ENCODE measurements at regions not wholly inside any gene's neighbourhood (a gene's known extent, or its start where the extent isn't known, plus 50 kb on each side); places are given as distances from the start of the nearest gene placed in this dataset.
"Not testable (repeated sequence)": the region's sequence is repeated elsewhere in the genome, so short reads cannot be mapped to it uniquely, and the experiment has no call there.

DNA sequence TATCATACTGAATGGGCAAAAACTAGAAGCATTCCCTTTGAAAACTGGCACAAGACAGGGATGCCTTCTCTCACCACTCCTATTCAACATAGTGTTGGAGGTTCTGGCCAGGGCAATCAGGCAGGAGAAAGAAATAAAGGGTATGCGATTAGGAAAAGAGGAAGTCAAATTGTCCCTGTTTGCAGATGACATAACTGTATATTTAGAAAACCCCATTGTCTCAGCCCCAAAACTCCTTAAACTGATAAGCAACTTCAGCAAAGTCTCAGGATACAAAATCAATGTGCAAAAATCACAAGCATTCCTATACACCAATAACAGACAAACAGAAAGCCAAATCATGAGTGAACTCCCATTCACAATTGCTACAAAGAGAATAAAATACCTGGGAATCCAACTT, 52.5 kb upstream of the CCDC71L start:
- DNase-seq (ENCODE audit: low spot score); intact Hi-C loops (cut with DNase I): not testable (repeated sequence)

DNA sequence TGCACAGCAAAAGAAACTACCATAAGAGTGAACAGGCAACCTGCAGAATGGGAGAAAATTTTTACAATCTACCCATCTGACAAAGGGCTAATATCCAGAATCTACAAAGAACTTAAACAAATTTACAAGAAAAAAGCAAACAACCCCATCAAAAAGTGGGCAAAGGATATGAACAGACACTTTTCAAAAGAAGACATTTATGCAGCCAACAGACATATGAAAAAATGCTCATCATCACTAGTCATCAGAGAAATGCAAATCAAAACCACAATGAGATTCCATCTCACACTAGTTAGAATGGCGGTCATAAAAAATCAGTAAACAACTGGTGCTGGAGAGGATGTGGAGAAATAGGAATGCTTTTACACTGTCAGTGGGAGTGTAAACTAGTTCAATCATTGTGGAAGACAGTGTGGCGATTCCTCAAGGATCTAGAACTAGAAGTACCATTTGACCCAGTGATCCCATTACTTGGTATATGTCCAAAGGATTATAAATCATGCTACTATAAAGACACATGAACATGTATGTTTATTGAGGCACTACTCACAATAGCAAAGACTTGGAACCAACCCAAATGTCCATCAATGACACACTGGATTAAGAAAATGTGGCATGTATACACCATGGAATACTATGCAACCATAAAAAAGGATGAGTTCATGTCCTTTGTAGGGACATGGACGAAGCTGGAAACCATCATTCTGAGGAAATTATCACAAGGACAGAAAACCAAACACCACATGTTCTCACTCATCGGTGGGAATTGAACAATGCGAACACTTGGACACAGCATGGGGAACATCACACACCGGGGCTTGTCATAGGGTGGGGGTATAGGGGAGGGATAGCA, 53.9 kb upstream of the CCDC71L start:
- intact Hi-C loops (cut with DNase I) = not testable (repeated sequence)

DNA sequence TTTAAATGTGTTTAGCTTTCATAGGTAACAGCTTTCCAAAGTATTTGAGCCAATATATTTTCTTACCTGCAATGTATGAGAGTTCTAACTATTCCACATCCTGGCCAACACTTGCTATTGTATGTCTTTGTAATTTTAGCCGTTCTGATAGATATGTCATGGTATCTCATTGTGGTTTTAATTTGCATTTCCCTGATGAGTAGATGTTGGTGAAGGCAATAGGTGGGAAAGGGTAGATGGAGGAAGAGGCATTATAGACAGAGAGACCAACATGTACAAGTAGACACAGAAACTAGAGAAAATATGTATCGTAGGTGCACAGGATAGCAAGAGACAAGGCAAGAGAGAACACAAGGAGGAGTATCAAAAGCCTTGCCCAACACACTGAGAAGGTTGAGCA, 54.8 kb upstream of the CCDC71L start:
- intact Hi-C loops (cut with DNase I) = no loop called here

More for the DNA sequence above, 53.9 kb upstream of the CCDC71L start:
- not testable (repeated sequence) for DNase-seq (ENCODE audit: low spot score)

DNA sequence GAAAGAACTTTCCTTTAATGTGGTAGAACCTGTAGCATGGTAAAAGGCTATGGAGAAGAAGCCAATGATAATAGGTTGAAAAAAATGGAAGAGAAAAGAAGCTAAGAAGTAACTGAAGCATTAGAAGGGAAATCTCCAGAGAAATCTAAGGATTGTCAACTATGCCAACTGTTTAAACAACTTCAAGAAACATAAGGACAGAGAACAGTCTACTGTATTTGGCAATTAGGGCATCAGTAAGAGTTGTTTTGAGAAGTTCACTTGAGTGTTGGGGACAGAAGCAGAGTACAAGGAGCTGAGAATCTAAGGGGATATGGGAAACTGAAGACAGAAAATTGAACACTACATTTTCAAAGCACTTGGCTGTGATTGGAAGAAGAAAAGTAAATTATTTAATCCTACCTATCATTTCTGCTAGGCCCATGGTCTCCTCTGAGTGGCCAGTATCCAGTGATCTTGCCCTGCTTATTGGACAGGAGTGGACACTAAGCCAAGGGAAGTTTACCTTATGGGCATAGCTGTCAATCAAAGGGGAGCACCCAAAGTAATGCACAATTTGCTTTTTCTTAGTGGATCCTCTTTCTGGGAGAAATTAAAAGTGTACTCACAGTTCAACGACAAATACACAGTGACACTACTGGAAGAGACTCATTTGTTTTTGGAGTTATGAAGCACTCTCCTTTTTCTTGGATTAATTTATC, 56.4 kb upstream of the CCDC71L start:
- no peak for DNase-seq (ENCODE audit: low spot score)
- intact Hi-C loops (cut with DNase I) = no loop called here

More for the DNA sequence above, 54.8 kb upstream of the CCDC71L start:
- DNase-seq (ENCODE audit: low spot score) = no peak

DNA sequence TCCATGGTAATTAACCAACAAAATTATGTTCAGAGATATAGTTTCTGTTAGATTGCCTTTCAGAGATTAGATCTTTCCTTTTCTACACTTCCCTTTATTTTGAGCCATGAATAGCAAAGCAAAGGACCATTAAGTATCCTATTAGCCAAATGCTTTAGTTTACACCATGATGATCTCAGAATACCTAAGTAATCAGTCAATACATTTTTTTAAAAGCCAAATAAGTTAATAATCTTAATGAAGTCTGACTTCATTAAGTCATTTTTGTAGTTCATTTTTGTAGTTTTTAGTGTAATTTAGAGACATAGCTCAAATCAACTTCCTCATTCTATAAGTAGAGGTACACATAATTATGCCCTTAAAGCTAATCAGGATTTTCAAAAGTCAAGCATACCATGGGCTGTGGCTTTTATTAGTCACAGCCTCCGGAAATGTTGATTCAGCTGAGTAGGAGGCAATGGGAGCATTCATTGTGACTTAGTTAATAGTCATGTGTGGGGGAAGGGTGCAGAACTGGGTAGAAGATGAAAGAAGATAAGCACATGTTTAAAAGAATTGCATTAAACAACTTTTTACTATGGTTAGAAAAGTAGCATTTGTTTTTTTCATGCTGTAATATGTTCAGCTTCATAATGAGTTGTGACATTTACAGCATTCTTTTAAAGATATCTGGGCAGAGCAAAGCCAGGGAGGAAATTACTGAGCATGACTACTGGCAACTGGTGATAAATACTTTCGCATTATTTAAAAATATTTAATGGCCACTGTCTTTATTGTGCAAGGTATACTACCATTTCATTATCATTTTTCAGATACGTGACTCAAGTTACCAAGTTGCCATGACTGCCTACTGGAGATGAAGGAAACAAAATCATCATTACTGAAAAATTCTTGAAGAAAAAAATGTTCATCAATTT, 57.3 kb upstream of the CCDC71L start:
- DNase-seq (ENCODE audit: low spot score) = no peak
- intact Hi-C loops (cut with DNase I) = no loop called here

DNA sequence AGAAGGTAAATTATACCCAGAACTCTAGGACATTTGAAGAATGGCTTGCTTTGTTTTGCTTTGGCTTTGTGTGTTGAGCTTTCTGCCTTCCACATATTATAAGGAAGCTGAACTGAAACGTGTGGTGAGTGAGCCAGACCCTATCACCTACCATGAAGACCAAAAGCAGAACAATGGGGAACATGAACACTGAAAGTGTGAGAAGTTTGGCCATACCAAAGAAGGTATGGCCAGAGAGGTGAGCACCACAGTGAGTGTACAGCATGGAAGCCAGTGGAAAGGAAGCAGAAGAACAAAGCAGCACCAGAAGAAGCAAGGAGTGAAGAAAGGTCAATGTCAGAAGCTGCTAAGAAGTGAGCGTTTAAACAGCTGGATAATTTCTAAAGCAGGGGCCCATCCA, 59.7 kb upstream of the CCDC71L start:
- DNase-seq (ENCODE audit: low spot score) = no peak
- intact Hi-C loops (cut with DNase I) = no loop called here

DNA sequence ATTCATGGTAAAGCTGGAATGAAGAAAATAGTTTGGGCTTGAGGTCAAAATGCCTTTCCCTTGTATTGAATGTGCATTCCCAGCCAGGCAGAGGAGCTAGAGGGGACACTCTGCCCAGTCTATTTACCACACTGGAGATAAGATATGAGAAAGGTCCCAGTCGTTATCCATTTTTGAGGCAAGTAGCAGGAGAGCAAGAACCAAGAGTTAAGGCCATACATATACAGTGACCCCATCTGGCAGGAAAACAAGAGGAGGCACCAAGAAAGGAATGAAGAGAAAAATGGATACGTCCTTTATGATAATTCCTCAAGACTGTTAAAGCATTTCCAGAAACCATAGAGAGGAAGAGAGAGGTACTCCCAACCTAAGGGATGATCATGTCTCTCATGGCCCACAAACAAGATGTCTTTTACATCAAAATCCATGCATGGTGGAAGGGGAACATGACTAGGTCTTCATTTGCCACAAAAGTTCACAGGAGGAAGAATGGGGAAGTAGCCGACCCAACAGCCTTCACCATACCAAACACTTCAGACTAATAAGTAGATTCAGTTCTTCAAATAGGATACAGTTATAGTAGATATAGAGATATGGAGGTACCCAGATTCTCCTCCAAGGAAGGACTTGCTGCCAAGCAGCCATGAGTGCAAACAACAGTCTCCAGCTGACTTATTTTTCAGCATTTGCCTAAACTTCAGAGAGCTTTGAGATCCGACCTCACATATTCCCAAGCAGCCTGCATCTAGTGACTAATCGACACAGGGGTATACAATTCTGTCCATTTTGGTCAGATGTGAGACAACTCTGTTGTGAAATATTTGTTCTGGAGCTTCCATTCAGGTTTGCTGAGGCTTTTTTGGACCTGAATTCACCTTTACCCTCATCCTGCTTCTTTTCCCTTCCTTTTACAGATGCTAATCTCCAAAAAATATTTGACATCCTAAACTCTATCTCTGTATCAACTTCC, 61.1 kb upstream of the CCDC71L start:
- DNase-seq (ENCODE audit: low spot score) = no peak
- intact Hi-C loops (cut with DNase I) = no loop called here

DNA sequence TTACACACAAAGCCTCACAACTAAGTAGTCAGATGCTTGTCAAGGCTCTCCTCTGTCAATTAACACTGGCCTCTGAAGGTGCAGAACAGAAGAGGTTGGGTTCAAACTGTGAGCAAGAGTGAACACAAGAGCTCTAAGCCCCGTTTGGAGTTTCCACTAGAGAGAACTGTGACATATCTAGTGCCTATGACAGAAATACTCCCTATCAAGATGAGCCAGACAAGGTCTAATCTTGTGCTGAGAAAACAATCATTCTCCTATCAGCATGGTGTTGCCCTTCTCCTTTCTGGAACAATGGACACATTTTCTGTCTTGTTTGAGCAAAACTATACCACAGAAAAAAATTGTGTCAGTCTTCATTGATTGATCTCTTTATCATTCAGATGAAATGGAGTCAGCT, 62.4 kb upstream of the CCDC71L start:
- intact Hi-C loops (cut with DNase I) = no loop called here
- DNase-seq (ENCODE audit: low spot score) = no peak

DNA sequence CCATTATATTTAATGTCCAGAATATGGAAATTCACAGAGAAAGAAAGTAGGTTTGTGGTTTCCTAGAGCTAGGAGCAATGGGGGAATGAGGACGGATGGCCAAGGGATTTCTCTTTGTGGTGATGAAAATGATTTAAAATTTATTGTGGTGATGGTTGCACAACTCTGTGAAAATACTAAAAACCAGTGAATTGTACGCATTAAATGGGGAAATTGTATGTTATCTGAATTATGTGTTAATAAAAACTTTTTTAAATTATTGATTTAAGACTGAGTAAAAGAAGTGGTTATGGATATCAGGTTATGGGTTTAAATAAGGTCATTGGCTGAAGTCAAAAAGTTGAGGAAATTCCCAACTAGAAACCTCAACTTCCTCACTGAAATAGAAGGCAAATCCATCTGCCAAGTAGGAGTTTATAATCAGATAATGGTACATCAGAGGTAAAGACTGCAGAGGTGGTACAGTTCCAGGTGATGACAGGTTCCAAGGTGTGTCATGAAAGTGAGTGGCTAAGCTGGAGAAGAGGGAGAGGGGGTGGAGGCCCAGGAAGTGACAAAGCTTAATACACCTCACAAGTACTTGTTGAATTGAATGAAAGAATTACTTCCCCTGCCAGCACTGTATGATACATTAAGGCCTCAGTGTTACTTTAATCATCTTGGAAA, 68.9 kb upstream of the CCDC71L start:
- no peak for DNase-seq (ENCODE audit: low spot score)
- intact Hi-C loops (cut with DNase I) = no loop called here

DNA sequence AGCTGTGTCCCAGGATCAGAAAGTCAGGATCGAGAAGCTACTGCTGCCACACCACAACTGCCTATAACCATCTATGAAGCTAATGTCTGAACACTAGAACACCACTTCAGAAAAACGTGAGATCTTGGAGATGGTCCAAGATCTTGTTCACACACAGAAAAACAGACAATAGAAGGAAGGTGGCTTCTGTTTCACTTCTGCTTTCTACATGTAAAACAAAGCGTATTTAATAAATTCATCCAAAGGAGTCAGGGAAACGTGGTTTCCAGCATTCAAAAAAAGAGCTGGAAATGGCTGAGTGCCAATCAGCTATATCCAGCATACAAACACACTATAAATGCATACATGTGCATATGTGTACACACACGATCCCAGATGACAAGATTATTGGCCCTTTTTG, 70.2 kb upstream of the CCDC71L start:
- no peak for DNase-seq (ENCODE audit: low spot score)
- intact Hi-C loops (cut with DNase I) = no loop called here

DNA sequence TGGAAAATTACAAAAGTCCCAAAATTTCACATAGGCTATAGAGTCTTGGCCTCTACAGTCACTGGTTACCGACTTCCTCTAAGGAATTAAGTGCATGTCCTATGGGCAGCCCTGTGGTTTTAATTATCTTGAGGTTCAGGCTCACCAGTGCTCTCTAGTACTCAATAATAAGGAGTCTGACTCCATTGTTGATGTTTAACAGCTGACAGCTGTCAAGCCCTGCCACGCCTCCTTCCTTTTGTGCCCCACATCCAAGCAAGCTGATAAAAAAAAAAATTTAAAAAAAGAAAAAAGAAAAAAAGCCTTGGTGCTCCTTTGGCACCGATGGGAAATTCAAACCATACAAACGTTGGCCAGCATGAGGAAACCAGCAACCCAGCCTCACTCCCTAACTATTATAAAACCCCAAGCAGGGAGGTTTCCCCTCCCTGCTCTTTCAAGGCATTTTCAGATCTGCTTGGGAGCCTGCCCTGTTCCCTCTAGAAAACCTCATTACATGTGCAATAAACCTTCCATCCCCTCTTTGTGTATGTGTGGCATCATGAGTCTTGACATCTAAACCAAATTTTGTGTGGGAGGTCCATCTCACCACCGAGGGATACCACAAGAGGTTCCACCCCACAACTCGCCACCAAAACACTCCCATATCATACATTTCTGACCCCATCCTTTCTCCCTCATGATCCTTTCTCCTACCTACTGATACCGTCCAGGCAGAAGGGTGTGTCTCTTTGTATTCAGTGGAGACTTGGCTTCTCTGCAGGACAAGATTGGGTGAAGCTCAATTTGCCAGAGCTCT, 70.9 kb upstream of the CCDC71L start:
- DNase-seq (ENCODE audit: low spot score) = no peak
- intact Hi-C loops (cut with DNase I) = no loop called here

DNA sequence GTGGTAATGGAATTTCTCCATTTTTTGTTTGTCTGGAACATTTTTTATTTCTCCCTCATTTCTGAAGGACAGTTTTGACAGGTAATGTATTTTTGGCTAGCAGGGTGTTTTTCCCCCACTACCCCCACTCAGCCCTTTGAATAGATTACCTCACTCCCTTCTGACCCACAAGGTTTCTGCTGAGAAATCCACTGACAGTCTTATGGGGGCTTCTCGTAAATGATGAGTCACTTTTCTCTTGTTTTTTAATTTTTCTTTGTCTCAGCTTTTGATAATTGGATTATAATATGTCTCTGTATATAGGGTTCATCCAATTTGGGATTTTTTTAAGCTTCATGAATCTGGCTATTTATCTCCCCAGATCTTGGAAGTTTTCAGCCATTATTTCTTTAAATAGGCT, 74.7 kb upstream of the CCDC71L start:
- intact Hi-C loops (cut with DNase I) = loop anchor here (2.0 to 5.0 kb wide), 3 partner anchors 75 to 558 kb away; partner anchors contain the start of gene CCDC71L
- DNase-seq (ENCODE audit: low spot score) = no peak

DNA sequence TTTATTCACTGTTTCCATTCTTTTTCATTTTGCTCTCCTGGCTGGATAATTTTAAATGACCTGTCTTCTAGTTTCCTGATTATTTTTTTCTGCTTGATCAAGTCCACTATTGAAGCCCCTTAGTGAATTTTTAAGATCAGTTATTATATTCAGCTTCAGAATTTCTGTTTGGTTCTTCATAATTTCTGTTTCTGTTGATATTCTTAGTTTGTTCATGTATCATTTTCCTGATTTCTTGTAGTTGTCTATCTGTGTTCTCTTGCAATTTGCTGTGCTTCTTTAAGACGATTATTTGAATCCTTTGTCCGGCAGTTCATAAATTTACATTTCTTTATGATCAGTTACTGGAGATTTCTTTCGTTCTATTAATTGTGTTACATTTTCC, 75.2 kb upstream of the CCDC71L start:
- intact Hi-C loops (cut with DNase I) = loop anchor here (2.0 to 5.0 kb wide), 3 partner anchors 75 to 559 kb away; partner anchors contain the start of gene CCDC71L
- DNase-seq (ENCODE audit: low spot score) = no peak

DNA sequence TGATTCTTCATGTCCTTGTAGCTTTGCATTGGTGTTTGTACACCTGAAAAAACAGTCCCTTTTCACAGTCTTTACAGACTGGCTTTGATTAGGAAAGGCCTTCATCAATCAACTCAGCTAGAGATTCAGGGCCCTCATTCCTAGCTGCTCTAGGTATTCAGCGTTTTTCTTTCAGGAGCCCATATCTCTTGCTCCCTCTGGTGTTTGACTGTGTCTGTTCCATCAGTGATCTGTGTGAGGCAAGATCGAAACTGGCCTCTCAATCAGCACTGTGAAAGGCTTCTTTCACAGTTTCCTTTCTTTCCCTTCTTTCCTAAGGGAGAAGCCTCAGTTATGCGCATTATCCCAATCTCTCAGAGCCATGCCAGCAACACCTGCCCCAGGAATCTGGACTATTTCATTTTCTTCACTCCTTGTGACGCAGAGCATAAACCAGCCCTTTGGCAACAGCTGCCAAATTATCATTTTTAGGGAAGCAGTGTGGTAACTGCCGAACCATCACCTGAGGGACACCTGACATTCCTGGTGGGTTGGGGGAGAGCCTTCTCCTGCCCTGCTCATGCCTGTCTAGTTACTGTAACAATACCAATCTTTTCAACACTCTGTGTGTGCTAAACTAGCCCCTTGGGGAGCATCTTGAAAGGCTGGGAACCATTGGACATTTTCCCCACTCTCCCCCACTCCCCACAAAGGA, 75.7 kb upstream of the CCDC71L start:
- DNase-seq (ENCODE audit: low spot score) = no peak
- intact Hi-C loops (cut with DNase I) = loop anchor here (2.0 to 5.0 kb wide), 3 partner anchors 76 to 559 kb away; partner anchors contain the start of gene CCDC71L

DNA sequence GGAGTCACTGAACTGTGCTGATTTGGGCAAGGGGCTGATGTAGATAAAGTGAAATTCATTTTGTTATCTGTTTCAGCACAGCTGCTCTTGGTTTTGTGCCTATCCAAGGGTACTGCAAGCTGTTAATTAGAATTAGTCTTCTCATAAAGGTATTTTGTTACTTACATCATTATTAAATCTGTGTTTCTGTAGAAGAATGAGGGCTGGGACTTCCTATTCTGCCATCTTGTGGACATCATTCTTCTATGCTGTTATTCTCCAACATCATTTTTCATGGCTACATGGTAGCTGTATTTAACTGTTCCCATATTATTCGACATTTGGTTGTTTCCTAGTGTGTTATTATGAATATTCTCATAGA, 76.2 kb upstream of the CCDC71L start:
- DNase-seq (ENCODE audit: low spot score) = no peak
- intact Hi-C loops (cut with DNase I) = loop anchor here (2.0 to 5.0 kb wide), 3 partner anchors 76 to 560 kb away; partner anchors contain the start of gene CCDC71L

DNA sequence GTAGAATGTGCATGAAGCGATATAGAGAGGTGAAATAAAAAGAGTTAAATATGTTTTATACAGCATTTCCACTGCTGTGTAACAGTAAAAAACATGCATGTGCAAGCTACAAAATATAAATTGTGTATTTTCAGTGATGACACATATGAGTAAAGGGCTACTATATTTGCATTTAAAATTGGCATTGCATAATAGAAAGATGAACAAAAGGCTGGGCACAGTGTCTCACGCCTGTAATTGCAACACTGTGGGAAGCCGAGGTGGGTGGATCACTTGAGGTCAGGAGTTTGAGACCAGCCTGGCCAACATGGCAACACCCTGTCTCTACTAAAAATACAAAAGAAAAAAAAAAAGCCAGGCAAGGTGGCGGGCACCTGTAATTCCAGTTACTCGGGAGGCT, 79.8 kb upstream of the CCDC71L start:
- DNase-seq (ENCODE audit: low spot score) = no peak
- intact Hi-C loops (cut with DNase I) = no loop called here

DNA sequence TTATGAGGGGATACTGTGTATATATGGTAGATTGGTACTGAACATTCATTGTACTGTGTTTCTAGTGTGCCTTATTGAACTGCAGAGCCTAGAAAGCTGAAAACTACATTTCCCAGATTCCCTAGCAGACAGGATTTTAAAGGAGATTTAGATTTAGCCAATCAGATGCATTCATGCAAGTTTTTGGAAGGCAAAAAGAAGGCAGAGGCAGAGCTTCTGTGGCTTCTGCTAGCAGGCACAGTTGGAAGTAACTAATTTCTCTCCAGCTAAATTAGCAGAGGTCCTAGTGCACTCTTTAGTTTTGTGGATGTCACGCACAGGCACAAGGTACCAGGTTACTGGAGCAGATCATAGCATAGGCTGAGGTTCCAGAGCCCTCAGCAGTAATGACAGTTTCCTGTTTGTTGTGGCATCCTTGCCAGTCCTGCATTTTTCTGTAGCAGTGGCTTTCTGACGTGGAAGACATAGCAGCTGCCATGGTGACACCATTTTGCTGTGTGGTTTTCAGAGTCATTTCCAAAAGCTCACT, 83.7 kb upstream of the CCDC71L start:
- intact Hi-C loops (cut with DNase I) = no loop called here

More for the DNA sequence above, 83.7 kb upstream of the CCDC71L start:
- DNase-seq (ENCODE audit: low spot score) = no peak
